IgD-negative memory B cell (primary cell): ENCODE measurements at regions not wholly inside any gene's neighbourhood (a gene's known extent, or its start where the extent isn't known, plus 50 kb on each side); places are given as distances from the start of the nearest gene placed in this dataset.
"Not testable (repeated sequence)": the region's sequence is repeated elsewhere in the genome, so short reads cannot be mapped to it uniquely, and the experiment has no call there.

Experiments used
- H3K27ac Mint-ChIP-seq, 3 donors: one replicate each; pipeline ENCODE4 v1.8.0; 2020 to 2022; ENCODE audit warnings: mild to moderate bottlenecking in 3 of 3, mixed read lengths in 3 of 3, moderate library complexity in 1 of 3
- H3K27me3 Mint-ChIP-seq: one replicate; pipeline ENCODE4 v1.8.0; 2021; ENCODE audit warnings: mixed read lengths
- H3K36me3 Mint-ChIP-seq: one replicate; pipeline ENCODE4 v1.8.0; 2020; ENCODE audit warnings: mild to moderate bottlenecking, mixed read lengths
- H3K4me1 Mint-ChIP-seq, 3 donors: one replicate each; pipeline ENCODE4 v1.8.0; 2020 to 2022; ENCODE audit warnings: mixed read lengths in 3 of 3, mild to moderate bottlenecking in 1 of 3
- H3K4me3 Mint-ChIP-seq, 4 donors: one replicate each; pipeline ENCODE4 v1.8.0; 2020 to 2022; ENCODE audit warnings: mild to moderate bottlenecking in 4 of 4, mixed read lengths in 4 of 4, moderate library complexity in 3 of 4
- H3K9me3 Mint-ChIP-seq, 3 donors: one replicate each; pipeline ENCODE4 v1.8.0; 2020 to 2021; ENCODE audit warnings: mixed read lengths in 3 of 3, mild to moderate bottlenecking in 1 of 3

DNA sequence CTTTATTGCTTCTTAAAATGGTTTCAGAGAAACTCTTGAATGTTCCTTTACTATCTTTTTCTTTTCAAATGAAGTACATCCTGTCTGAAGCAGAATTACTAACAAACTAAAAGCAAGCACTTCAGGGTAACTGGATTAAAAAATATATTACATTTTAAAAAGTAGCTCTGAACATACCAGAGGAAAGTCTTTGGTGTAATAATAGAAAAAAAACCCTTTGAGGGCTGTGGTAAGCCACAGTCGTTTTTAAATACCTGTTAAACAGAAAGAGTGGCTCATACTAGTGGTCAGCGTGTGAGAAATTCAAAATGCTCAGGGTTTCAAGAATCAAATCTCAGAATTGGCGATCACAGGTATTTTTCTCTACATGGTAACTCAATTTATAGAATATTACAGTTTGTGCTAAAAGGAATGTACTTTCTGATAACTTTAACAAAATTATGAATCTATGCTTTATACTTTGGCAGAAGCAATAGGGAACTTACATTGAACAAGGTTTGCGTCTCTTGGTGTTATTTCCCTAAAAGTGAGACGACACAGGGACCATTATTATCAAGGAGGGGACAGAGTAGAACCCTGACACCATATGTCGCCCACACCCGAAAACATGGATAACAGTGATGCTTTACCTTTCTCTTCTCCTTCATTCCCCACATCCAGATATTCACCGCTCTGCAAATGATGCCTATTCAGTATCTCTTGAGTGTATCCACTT lies 97.0 kb upstream of the DPH5 start:
- Mint-ChIP-seq H3K36me3 (peaks cover 2% of the 10 kb centered on the region), H3K27me3 (peaks cover 4% of the 10 kb centered on the region), H3K27ac (no peak overlapping the region), H3K9me3 (peaks cover 0 to 1% (median 0%) of the 10 kb centered on the region in 3 donors), H3K4me1 (peaks cover 19 to 23% (median 20%) of the 10 kb centered on the region in 3 donors), H3K4me3 (peak overlapping the region in 2 of 4 donors; percentile 49 to 63)

DNA sequence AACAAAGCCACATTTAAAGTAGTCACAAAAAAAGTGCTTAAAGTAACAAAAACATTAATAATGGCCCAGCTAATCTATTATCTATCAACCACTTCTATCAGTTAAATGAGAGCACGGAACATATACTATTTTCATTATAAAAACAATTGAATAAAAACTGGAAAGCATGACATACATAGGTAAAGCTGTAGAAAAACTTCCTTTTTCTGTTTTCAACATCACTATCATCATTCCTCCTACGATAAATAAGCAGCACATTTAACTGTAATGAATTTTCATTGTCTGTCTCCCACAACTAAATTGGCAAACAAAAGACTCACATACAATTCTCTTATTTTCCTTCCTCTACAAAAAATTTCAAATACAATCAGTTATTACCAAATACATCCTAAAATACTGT lies 96.4 kb upstream of the DPH5 start:
- Mint-ChIP-seq H3K9me3 (peaks cover 0 to 1% (median 0%) of the 10 kb centered on the region in 3 donors), H3K4me3 (peak overlapping the region in 1 of 4 donors; percentile 49), H3K27ac (no peak overlapping the region), H3K36me3 (peaks cover 2% of the 10 kb centered on the region), H3K4me1 (peaks cover 18 to 22% (median 19%) of the 10 kb centered on the region in 3 donors), H3K27me3 (peaks cover 4% of the 10 kb centered on the region)

DNA sequence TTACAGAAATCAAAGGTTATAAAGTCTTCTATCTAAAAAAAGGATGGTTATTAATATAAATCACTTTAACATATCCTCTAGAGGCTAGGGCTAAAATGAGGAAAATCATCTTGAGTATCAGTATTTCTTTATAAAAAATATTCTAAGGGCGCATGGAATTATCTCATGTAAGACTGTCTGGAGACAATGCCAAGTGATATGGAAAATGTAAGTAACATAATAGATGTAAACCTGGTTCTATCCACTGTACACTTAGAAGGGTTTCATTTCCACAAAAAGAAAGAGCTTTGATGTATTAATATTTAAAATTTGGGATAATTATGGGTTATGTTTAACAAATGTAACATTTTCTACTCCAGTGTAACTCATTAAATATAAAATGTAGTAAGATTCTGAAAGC lies 95.9 kb upstream of the DPH5 start:
- H3K36me3 Mint-ChIP-seq = peaks cover 2% of the 10 kb centered on the region
- peaks cover 18 to 22% (median 19%) of the 10 kb centered on the region in 3 donors for H3K4me1 Mint-ChIP-seq
- H3K4me3 Mint-ChIP-seq = no peak overlapping the region
- peaks cover 4% of the 10 kb centered on the region for H3K27me3 Mint-ChIP-seq
- no peak overlapping the region for H3K27ac Mint-ChIP-seq
- peaks cover 0 to 1% (median 0%) of the 10 kb centered on the region in 3 donors for H3K9me3 Mint-ChIP-seq

DNA sequence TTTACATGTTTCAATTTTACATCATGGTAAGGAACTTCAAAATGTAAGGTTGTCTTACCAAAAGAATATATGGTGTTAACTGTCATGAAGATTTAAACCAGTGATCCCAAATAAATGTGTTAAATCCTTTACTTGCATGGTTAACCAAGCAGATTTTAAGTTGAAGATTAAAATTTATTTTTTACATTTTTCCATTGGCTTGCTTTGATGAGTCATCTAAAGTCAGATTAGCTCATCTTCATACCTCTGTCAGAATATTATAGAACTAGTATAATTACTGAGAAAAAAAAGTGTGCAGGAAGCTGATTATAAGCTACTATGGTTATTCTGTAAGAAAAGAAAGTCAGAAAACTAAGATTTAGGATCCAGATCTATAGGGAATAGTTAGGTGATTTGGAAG lies 95.3 kb upstream of the DPH5 start:
- Mint-ChIP-seq H3K4me1 (peaks cover 18 to 22% (median 19%) of the 10 kb centered on the region in 3 donors), H3K27ac (no peak overlapping the region), H3K36me3 (peaks cover 2% of the 10 kb centered on the region), H3K9me3 (peaks cover 0 to 1% (median 0%) of the 10 kb centered on the region in 3 donors), H3K4me3 (no peak overlapping the region), H3K27me3 (peaks cover 4% of the 10 kb centered on the region)

DNA sequence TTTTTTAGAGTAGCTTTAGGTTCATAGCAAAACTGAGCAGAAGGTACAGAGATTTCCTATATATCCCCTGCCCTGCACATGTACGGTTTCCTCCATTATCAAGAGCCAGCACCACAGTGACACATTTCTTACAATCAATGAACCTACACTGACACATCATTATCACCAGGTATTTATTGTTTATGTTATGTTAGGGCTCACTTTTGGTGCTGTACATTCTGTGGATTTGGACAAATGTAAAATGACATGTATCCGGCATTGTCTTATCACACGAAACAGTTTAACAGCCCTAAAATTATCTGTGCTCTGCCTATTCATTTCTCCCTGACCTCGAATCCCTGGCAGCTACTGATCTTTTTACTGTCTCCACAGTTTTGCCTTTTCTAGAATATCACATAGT lies 93.7 kb upstream of the DPH5 start:
- Mint-ChIP-seq H3K27me3 (peaks cover 4% of the 10 kb centered on the region), H3K4me1 (peaks cover 10 to 20% (median 20%) of the 10 kb centered on the region in 3 donors), H3K36me3 (peaks cover 2% of the 10 kb centered on the region), H3K9me3 (peaks cover 0 to 1% (median 0%) of the 10 kb centered on the region in 3 donors), H3K27ac (peak overlapping the region in 1 of 3 donors; percentile 89), H3K4me3 (no peak overlapping the region)

DNA sequence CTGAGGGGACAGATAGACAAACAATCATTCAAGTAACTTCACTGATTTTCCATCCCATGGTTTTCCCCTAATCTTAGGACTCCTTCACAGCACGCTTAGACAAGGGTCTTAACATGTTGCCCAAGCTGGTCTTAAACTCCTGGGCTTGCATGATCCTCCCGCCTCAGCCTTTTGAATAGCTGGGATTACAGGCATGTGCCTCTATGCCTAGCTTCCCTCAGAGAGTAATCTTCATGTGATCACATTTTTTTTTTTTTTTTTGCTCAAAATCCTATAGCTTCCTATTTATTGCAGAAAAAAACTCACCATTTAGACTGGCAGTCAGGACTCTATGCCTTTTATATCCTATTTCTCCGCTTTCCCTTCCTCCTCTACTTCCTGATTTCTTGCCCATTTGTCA lies 90.4 kb upstream of the DPH5 start:
- Mint-ChIP-seq H3K9me3 (peaks cover 0 to 1% (median 0%) of the 10 kb centered on the region in 3 donors), H3K4me3 (no peak overlapping the region), H3K27me3 (peaks cover 4% of the 10 kb centered on the region), H3K27ac (peak overlapping the region in 1 of 3 donors; percentile 56), H3K36me3 (peaks cover 2% of the 10 kb centered on the region), H3K4me1 (peaks cover 15 to 17% (median 16%) of the 10 kb centered on the region in 3 donors)

DNA sequence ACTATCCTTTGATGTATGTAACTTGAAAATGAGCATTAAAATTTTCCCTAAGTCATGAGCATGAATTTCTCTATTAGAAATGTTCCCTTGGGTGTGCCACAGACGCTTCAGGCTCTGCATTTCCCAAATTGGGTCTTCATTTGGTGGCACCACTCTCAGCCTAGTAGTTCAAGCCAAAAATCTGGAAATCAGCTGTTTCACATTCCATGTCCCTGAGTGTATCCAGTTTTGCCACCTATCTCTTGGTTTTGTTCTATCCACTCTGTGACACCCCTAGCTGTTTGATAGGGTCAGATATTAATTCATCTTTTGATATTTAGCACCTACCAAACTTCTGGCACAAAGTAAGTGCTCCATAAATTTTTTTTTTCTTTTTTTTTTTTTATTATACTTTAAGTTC lies 89.5 kb upstream of the DPH5 start:
- H3K4me1 Mint-ChIP-seq = peaks cover 15 to 24% (median 19%) of the 10 kb centered on the region in 3 donors
- no peak overlapping the region for H3K4me3 Mint-ChIP-seq
- peaks cover 4% of the 10 kb centered on the region for H3K27me3 Mint-ChIP-seq
- no peak overlapping the region for H3K27ac Mint-ChIP-seq
- H3K36me3 Mint-ChIP-seq = peaks cover 2% of the 10 kb centered on the region
- peaks cover 0 to 1% (median 0%) of the 10 kb centered on the region in 3 donors for H3K9me3 Mint-ChIP-seq

DNA sequence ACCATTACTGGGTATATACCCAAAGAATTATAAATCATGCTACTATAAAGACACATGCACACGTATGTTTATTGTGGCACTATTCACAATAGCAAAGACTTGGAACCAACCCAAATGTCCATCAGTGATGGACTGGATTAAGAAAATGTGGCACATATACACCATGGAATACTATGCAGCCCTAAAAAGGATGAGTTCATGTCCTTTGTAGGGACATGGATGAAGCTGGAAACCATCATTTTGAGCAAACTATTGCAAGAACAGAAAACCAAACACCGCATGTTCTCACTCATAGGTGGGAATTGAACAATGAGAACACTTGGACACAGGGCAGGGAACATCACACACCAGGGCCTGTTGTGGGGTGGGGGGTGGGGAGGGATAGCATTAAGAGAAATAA lies 88.5 kb upstream of the DPH5 start:
- H3K27me3 Mint-ChIP-seq, H3K36me3 Mint-ChIP-seq, H3K9me3 Mint-ChIP-seq, H3K4me3 Mint-ChIP-seq: not testable (repeated sequence)
- Mint-ChIP-seq H3K27ac (peak overlapping the region in 2 of 3 donors; percentile 19 to 65), H3K4me1 (peaks cover 15 to 27% (median 22%) of the 10 kb centered on the region in 3 donors)

DNA sequence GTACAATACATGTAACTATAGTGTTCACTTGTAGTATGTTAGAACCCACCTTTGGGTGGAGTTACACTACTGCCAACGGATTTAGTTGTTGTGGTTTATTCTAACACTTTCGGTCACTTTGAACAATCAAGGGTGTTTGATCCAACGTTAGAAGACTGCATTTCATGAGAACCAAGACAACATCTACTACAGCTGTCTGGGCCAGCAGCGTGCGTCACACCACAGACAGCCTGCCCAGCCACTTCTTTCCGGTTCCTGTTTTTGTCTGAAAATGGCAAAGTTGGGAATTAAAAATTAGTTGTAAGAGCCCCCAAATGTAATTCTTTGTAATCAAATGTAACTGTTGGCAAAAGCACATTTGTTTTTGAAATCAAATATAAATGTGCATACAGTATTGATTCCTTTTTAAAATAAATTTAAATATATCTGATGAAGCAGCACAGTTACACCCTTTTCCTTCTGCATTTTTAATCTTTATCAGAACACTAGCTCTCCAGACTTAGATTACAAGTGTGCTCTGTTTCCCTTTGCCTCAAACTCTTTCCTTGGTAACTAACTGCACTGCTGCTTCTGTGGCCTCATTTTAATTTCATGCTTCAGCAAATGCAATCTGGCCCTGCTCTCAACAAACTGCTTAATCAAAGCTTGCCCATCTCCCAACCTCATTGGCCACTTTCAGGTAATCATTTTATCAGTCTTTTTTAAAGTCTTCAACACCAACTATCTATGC lies 86.6 kb upstream of the DPH5 start:
- no peaks in the 10 kb centered on the region for H3K36me3 Mint-ChIP-seq
- H3K4me1 Mint-ChIP-seq = peaks cover 15 to 29% (median 26%) of the 10 kb centered on the region in 3 donors
- H3K27me3 Mint-ChIP-seq = no peaks in the 10 kb centered on the region
- H3K27ac Mint-ChIP-seq = peak overlapping the region; percentile 65 to 93 (median 81)
- peaks cover 0 to 3% (median 0%) of the 10 kb centered on the region in 3 donors for H3K9me3 Mint-ChIP-seq
- peak overlapping the region; percentile 15 to 78 (median 38) for H3K4me3 Mint-ChIP-seq

DNA sequence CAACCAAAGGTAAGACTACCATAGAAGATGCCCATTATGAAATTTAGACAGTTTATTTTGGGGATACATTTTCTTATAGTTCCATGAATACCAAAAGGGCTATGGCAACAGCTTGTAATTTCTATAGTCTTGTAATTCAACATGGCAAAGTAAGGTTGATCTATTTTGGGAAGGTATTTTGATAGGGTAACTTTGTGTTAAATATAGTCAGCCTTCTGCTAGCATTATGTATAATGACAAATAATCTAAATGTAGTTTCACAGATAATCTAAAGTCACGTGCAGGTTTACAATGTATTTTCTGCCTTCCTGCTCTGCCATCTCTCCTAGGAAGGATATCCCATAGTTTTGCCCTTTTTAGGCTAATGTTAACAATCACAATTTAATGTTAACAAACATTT lies 85.9 kb upstream of the DPH5 start:
- Mint-ChIP-seq H3K4me1 (peaks cover 15 to 28% (median 26%) of the 10 kb centered on the region in 3 donors), H3K4me3 (peak overlapping the region; percentile 15 to 78 (median 38)), H3K27me3 (no peaks in the 10 kb centered on the region), H3K9me3 (peaks cover 0 to 3% (median 0%) of the 10 kb centered on the region in 3 donors), H3K27ac (peak overlapping the region; percentile 65 to 93 (median 81)), H3K36me3 (no peaks in the 10 kb centered on the region)

DNA sequence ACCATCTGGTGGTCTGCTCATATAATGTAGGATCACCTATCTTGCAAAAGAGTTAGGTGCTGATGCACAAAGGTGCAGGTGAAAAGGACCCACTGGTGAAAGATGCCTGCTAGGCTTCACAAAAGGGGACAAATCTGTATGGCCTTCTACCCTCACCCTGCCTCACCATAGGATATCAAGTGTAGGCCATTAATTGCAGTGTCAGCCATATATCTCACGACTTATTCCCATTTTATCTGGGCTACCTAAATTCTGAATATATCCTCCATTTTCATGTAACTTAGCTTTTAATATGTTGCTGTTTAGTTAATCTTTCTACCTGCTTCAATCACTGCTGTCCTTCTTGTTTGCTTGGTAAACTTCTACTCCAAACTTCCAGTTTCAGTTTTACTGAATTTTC lies 84.2 kb upstream of the DPH5 start:
- Mint-ChIP-seq H3K27ac (peak overlapping the region; percentile 0 to 81 (median 65)), H3K9me3 (peaks cover 0 to 3% (median 0%) of the 10 kb centered on the region in 3 donors), H3K4me3 (no peak overlapping the region), H3K27me3 (no peaks in the 10 kb centered on the region), H3K4me1 (peaks cover 15 to 28% (median 22%) of the 10 kb centered on the region in 3 donors), H3K36me3 (no peaks in the 10 kb centered on the region)

DNA sequence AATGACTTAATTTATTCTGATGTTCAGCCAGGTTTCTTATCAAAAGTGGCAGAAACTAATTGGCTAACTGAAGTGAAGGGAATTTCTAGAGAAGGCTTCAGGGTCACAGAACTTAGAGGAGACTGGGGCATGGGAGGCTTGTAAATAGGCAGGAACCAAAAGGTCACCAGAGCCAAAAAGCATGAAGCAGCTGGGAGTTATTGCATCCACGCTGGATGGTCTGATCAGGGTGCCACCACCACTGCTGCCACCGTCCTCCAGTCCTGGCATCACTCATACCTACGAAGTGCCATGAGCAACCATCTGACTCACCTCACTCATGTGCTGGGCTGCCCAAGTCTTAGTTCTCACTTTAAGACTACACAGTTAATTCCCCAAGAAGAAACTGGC lies 82.5 kb upstream of the DPH5 start:
- Mint-ChIP-seq H3K4me3 (no peak overlapping the region), H3K36me3 (no peaks in the 10 kb centered on the region), H3K9me3 (peaks cover 0 to 3% (median 0%) of the 10 kb centered on the region in 3 donors), H3K4me1 (peaks cover 15 to 28% (median 22%) of the 10 kb centered on the region in 3 donors), H3K27ac (no peak overlapping the region), H3K27me3 (no peaks in the 10 kb centered on the region)

DNA sequence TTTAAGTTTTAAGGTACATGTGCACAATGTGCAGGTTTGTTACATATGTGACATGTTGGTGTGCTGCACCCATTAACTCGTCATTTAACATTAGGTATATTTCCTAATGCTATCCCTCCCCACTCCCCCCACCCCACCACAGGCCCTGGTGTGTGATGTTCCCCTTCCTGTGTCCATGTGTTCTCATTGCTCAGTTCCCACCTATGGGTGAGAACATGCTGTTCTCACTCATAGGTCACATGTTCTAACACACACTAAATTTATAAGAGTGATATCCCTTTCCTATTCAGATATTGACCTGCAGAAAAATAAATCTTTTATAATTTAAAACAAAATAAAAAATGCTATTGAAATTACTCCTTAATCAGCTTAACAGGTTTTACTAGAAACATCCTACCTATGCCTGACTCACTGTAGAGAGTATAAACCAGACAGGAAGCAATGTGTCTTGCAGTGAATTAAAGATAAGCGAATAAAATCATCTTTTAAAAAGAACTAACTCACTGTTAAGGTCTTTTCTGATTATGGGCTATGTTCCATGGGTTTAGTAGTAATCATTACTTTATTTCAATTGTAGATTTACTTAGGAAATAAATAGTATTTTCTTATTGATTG lies 82.0 kb upstream of the DPH5 start:
- Mint-ChIP-seq H3K27ac (no peak overlapping the region), H3K4me1 (peaks cover 14 to 26% (median 21%) of the 10 kb centered on the region in 3 donors), H3K4me3 (no peak overlapping the region), H3K36me3 (no peaks in the 10 kb centered on the region), H3K9me3 (peaks cover 0 to 3% (median 0%) of the 10 kb centered on the region in 3 donors), H3K27me3 (no peaks in the 10 kb centered on the region)

DNA sequence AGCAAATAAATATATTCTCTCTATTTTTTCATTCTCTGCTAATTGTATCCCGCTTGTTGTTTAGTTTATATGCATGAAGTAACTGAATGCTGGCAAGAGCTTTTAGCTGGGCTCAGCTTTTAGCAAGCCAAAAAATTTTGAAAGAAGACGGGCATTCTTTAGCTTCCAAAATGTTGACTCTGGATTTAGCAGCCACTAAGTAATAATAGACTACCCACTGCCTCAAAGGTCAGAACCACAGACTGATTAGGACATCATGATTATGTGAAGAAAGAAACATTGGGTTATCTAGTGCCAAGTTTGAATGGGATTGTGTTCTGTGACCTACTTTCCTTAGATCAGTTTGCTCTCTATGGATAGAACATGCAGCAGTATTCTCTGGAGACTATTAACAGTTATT lies 80.3 kb upstream of the DPH5 start:
- H3K27ac Mint-ChIP-seq = no peak overlapping the region
- H3K27me3 Mint-ChIP-seq = no peaks in the 10 kb centered on the region
- peaks cover 6 to 16% (median 12%) of the 10 kb centered on the region in 3 donors for H3K4me1 Mint-ChIP-seq
- no peak overlapping the region for H3K4me3 Mint-ChIP-seq
- H3K36me3 Mint-ChIP-seq = peaks cover 2% of the 10 kb centered on the region
- H3K9me3 Mint-ChIP-seq = peaks cover 0 to 3% (median 0%) of the 10 kb centered on the region in 3 donors
